Caco-2 (cell line): ENCODE measurements at regions not wholly inside any gene's neighbourhood (a gene's known extent, or its start where the extent isn't known, plus 50 kb on each side); places are given as distances from the start of the nearest gene placed in this dataset.
"Not testable (repeated sequence)": the region's sequence is repeated elsewhere in the genome, so short reads cannot be mapped to it uniquely, and the experiment has no call there.

Experiments used
- BruUV-seq: library from RNA; stranded (reverse); fragments of 400-500 nt; replicated peaks from 2 replicates; lab custom pipeline; 2021; lab: Mats Ljungman, UMichigan
- CTCF ChIA-PET: fragments of 300-600 bp; sonication (Branson Sonifier 250); formaldehyde crosslinking; loops from one replicate; lab custom pipeline; 2022; ENCODE audit warnings: antibody characterized with exemption; lab: Charles Lee
- POLR2A ChIA-PET: fragments of 300-600 bp; sonication (Branson Sonifier 250); formaldehyde crosslinking; loops from one replicate; lab custom pipeline; 2022; ENCODE audit warnings: antibody characterized with exemption; lab: Charles Lee
- DNase-seq, 2 experiments: peaks; one replicate each; pipeline versions ENCODE4 v3.0.0 to v3.0.0-alpha.2; 2020 to 2022
- H3K27me3 ChIP-seq: replicated peaks from 2 replicates; pipeline ENCODE4 v1.6.0; 2011; ENCODE audit warnings: low read length; ENCODE audit not compliant: control insufficient read depth, insufficient read depth
- H3K36me3 ChIP-seq: 2 replicates; pipeline ENCODE4 v1.5.1; 2011; ENCODE audit warnings: low read length; ENCODE audit not compliant: control insufficient read depth, insufficient read depth
- H3K4me1 ChIP-seq: fragments of 250-450 bp; sonication (Bioruptor Pico); 2 replicates; pipeline ENCODE4 v1.5.1; 2020; ENCODE audit warnings: mild to moderate bottlenecking
- H3K4me3 ChIP-seq: 2 replicates; pipeline ENCODE4 v1.5.1; 2011; ENCODE audit warnings: low read depth, mild to moderate bottlenecking, control low read depth, low read length
- H3K9me3 ChIP-seq: fragments of 250-450 bp; sonication (Bioruptor Pico); 2 replicates; pipeline ENCODE4 v1.5.1; 2020; ENCODE audit warnings: mild to moderate bottlenecking, moderate library complexity
- H3K27ac Mint-ChIP-seq: one replicate; pipeline ENCODE4 v1.8.0; 2022; ENCODE audit warnings: mixed read lengths; ENCODE audit not compliant: unreplicated experiment
- H3K27me3 Mint-ChIP-seq: one replicate; pipeline ENCODE4 v1.8.0; 2022; ENCODE audit warnings: mixed read lengths; ENCODE audit not compliant: insufficient read depth, unreplicated experiment
- H3K36me3 Mint-ChIP-seq: one replicate; pipeline ENCODE4 v1.8.0; 2022; ENCODE audit warnings: mild to moderate bottlenecking, mixed read lengths; ENCODE audit not compliant: insufficient read depth, unreplicated experiment
- H3K4me1 Mint-ChIP-seq: one replicate; pipeline ENCODE4 v1.8.0; 2022; ENCODE audit warnings: low read depth, mixed read lengths; ENCODE audit not compliant: unreplicated experiment
- H3K4me3 Mint-ChIP-seq: one replicate; pipeline ENCODE4 v1.8.0; 2022; ENCODE audit warnings: mild to moderate bottlenecking, moderate library complexity, mixed read lengths; ENCODE audit not compliant: unreplicated experiment
- H3K9me3 Mint-ChIP-seq: one replicate; pipeline ENCODE4 v1.8.0; 2022; ENCODE audit warnings: mixed read lengths; ENCODE audit not compliant: unreplicated experiment
- intact Hi-C: fragments of 100-400 bp; cut with micrococcal nuclease; formaldehyde crosslinking; loops from one replicate; pipeline ENCODE4 v1.10.0; 2022; ENCODE audit not compliant: unreplicated experiment
- TF ChIP-seq, protein P1 (sequence below), 2 experiments: fragments of 200-600 bp in 1 of 2; IDR thresholded peaks; 1 replicate in 1 of 2; 2 replicates in 1 of 2; pipeline versions ENCODE4 v1.5.1 to v1.8.0; 2011 to 2022; ENCODE audit warnings: antibody characterized with exemption in 1 of 2, control low read depth in 1 of 2, inconsistent platforms in 1 of 2, low read depth in 1 of 2, low read length in 1 of 2, mild to moderate bottlenecking in 1 of 2, moderate library complexity in 1 of 2; ENCODE audit not compliant: insufficient read depth in 1 of 2, severe bottlenecking in 1 of 2, unreplicated experiment in 1 of 2

DNA sequence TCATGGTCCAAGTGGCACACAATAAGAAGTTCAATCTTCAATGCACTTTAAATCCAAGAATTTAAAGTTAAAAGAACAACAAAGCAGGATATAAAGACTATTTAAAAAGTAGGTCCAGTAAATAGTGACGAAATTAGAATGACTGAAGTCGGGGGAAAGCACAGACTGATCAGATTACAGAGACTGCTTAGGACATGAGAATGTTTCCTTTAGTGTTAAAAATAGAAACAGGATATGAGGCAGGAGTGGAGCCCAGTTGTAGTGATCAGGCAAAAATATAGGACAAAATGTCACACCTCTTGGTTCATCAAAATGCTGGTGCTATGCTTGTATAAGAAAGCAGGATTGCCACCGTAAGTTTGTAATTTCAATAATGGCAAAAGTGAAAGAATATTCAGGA, 52.2 kb upstream of the CD163 start:
- intact Hi-C loops: no loop called here
- no peaks in the 10 kb centered on the region for H3K36me3 ChIP-seq
- TF ChIP-seq, protein P1, sequence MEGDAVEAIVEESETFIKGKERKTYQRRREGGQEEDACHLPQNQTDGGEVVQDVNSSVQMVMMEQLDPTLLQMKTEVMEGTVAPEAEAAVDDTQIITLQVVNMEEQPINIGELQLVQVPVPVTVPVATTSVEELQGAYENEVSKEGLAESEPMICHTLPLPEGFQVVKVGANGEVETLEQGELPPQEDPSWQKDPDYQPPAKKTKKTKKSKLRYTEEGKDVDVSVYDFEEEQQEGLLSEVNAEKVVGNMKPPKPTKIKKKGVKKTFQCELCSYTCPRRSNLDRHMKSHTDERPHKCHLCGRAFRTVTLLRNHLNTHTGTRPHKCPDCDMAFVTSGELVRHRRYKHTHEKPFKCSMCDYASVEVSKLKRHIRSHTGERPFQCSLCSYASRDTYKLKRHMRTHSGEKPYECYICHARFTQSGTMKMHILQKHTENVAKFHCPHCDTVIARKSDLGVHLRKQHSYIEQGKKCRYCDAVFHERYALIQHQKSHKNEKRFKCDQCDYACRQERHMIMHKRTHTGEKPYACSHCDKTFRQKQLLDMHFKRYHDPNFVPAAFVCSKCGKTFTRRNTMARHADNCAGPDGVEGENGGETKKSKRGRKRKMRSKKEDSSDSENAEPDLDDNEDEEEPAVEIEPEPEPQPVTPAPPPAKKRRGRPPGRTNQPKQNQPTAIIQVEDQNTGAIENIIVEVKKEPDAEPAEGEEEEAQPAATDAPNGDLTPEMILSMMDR (IDR thresholded peaks at IDR 0.05; ENCODE audit: insufficient read depth in 1 of 2, low read depth in 1 of 2, low read length in 1 of 2, severe bottlenecking in 1 of 2, unreplicated experiment in 1 of 2): no peak
- no peak overlapping the region for H3K4me3 ChIP-seq
- H3K9me3 Mint-ChIP-seq: peaks cover 17% of the 10 kb centered on the region
- no peaks in the 10 kb centered on the region for H3K27me3 ChIP-seq
- no peak overlapping the region for H3K27ac Mint-ChIP-seq
- no peaks in the 10 kb centered on the region for H3K9me3 ChIP-seq
- H3K36me3 Mint-ChIP-seq: no peaks in the 10 kb centered on the region
- ChIA-PET POLR2A (no interaction called here), CTCF (no interaction called here)
- H3K4me3 Mint-ChIP-seq: no peak overlapping the region
- H3K27me3 Mint-ChIP-seq: peaks cover 15% of the 10 kb centered on the region
- no peaks in the 10 kb centered on the region for H3K4me1 Mint-ChIP-seq
- BruUV-seq: no TSS peak
- 0 out of 2 replicates have a peak, but pooled peaks cover 3% of the 10 kb centered on the region for H3K4me1 ChIP-seq
- DNase-seq: no peak

DNA sequence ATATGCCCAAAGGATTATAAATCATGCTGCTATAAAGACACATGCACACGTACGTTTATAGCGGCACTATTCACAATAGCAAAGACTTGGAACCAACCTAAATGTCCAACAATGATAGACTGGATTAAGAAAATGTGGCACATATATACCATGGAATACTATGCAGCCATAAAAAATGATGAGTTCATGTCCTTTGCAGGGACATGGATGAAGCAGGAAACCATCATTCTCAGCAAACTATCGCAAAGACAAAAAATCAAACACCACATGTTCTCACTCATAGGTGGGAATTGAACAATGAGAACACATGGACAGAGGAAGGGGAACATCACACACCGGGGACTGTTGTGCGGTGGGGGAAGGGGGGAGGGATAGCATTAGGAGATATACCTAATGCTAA, 51.3 kb upstream of the CD163 start:
- H3K36me3 ChIP-seq, intact Hi-C loops, H3K27ac Mint-ChIP-seq, POLR2A ChIA-PET, H3K4me1 Mint-ChIP-seq, H3K4me3 ChIP-seq, H3K36me3 Mint-ChIP-seq, H3K4me3 Mint-ChIP-seq, H3K27me3 ChIP-seq, H3K4me1 ChIP-seq, DNase-seq, BruUV-seq, H3K9me3 ChIP-seq, CTCF ChIA-PET: not testable (repeated sequence)
- Mint-ChIP-seq H3K27me3 (peaks cover 15% of the 10 kb centered on the region), H3K9me3 (peaks cover 24% of the 10 kb centered on the region)
